GM19023 (cell line): ENCODE measurements at regions not wholly inside any gene's neighbourhood (a gene's known extent, or its start where the extent isn't known, plus 50 kb on each side); places are given as distances from the start of the nearest gene placed in this dataset.
"Not testable (repeated sequence)": the region's sequence is repeated elsewhere in the genome, so short reads cannot be mapped to it uniquely, and the experiment has no call there.

Source experiments
- ATAC-seq: cut with Tn5 transposase; IDR thresholded peaks from one replicate; pipeline ENCODE4 v1.9.1; 2021; ENCODE audit warnings: mild to moderate bottlenecking, moderate library complexity; ENCODE audit not compliant: unreplicated experiment

GRCh38 chr4:158958489-158959270, 144.2 kb upstream of the RAPGEF2 start:
- ATAC-seq: no peak

GRCh38 chr4:158962393-158962792, 140.5 kb upstream of the RAPGEF2 start:
- no peak for ATAC-seq

GRCh38 chr4:158963282-158963681, 139.6 kb upstream of the RAPGEF2 start:
- not testable (repeated sequence) for ATAC-seq

- ATAC-seq: no peak
Observed at GRCh38 chr4:158964114-158964727, 138.7 kb upstream of the RAPGEF2 start.

- ATAC-seq: no peak
Observed at GRCh38 chr4:158964728-158965124, 138.2 kb upstream of the RAPGEF2 start.

- no peak for ATAC-seq
Observed at GRCh38 chr4:158965226-158965625, 137.7 kb upstream of the RAPGEF2 start.

- no peak for ATAC-seq
Observed at GRCh38 chr4:158966091-158966490, 136.8 kb upstream of the RAPGEF2 start.

- no peak for ATAC-seq
Observed at GRCh38 chr4:158968961-158969360, 133.9 kb upstream of the RAPGEF2 start.

GRCh38 chr4:158970812-158971211, 132.1 kb upstream of the RAPGEF2 start:
- no peak for ATAC-seq

- not testable (repeated sequence) for ATAC-seq
Observed at GRCh38 chr4:158974438-158974837, 128.4 kb upstream of the RAPGEF2 start.

GRCh38 chr4:158980711-158981110, 122.2 kb upstream of the RAPGEF2 start:
- not testable (repeated sequence) for ATAC-seq

- ATAC-seq: no peak
Observed at GRCh38 chr4:158991534-158992155, 111.2 kb upstream of the RAPGEF2 start.

- ATAC-seq: no peak
Observed at GRCh38 chr4:158993891-158994290, 109.0 kb upstream of the RAPGEF2 start.

GRCh38 chr4:158995040-158995439, 107.8 kb upstream of the RAPGEF2 start:
- ATAC-seq: no peak

- no peak for ATAC-seq
Observed at GRCh38 chr4:158995965-158996364, 106.9 kb upstream of the RAPGEF2 start.

GRCh38 chr4:158996669-158997074, 106.2 kb upstream of the RAPGEF2 start:
- ATAC-seq: no peak

GRCh38 chr4:158997660-158998349, 105.1 kb upstream of the RAPGEF2 start:
- ATAC-seq: no peak

GRCh38 chr4:158998624-158999023, 104.3 kb upstream of the RAPGEF2 start:
- no peak for ATAC-seq

GRCh38 chr4:158999166-158999682, 103.7 kb upstream of the RAPGEF2 start:
- ATAC-seq: no peak

- ATAC-seq: no peak
Observed at GRCh38 chr4:158999849-159000248, 103.0 kb upstream of the RAPGEF2 start.

- ATAC-seq: no peak
Observed at GRCh38 chr4:159002950-159003349, 99.9 kb upstream of the RAPGEF2 start.
